Glutamatergic neuron (in vitro differentiated cells): ENCODE measurements at regions not wholly inside any gene's neighbourhood (a gene's known extent, or its start where the extent isn't known, plus 50 kb on each side); places are given as distances from the start of the nearest gene placed in this dataset.

ENCODE experiments used
- DNase-seq: peaks from one replicate; pipeline ENCODE4 v3.0.0; 2022
- H3K27ac Mint-ChIP-seq: one replicate; pipeline ENCODE4 v1.8.0; 2020; ENCODE audit warnings: mild to moderate bottlenecking, mixed read lengths, inconsistent platforms; ENCODE audit not compliant: unreplicated experiment
- H3K27me3 Mint-ChIP-seq: one replicate; pipeline ENCODE4 v1.8.0; 2020; ENCODE audit warnings: mild to moderate bottlenecking, moderate library complexity, mixed read lengths, inconsistent platforms; ENCODE audit not compliant: unreplicated experiment
- H3K36me3 Mint-ChIP-seq: one replicate; pipeline ENCODE4 v1.8.0; 2020; ENCODE audit warnings: mild to moderate bottlenecking, mixed read lengths, inconsistent platforms; ENCODE audit not compliant: unreplicated experiment
- H3K4me1 Mint-ChIP-seq: one replicate; pipeline ENCODE4 v1.8.0; 2020; ENCODE audit warnings: mild to moderate bottlenecking, low read depth, mixed read lengths, inconsistent platforms; ENCODE audit not compliant: unreplicated experiment
- H3K4me3 Mint-ChIP-seq: one replicate; pipeline ENCODE4 v1.8.0; 2020; ENCODE audit warnings: mild to moderate bottlenecking, mixed read lengths, inconsistent platforms; ENCODE audit not compliant: unreplicated experiment
- H3K9me3 Mint-ChIP-seq: one replicate; pipeline ENCODE4 v1.8.0; 2020; ENCODE audit warnings: mild to moderate bottlenecking, moderate library complexity, mixed read lengths, inconsistent platforms; ENCODE audit not compliant: unreplicated experiment
- TF ChIP-seq, protein P1 (sequence below): fragments of 200-600 bp; sonication (generic); IDR thresholded peaks from one replicate; pipeline ENCODE4 v1.5.0; 2021; ENCODE audit not compliant: partially characterized antibody, unreplicated experiment

DNA sequence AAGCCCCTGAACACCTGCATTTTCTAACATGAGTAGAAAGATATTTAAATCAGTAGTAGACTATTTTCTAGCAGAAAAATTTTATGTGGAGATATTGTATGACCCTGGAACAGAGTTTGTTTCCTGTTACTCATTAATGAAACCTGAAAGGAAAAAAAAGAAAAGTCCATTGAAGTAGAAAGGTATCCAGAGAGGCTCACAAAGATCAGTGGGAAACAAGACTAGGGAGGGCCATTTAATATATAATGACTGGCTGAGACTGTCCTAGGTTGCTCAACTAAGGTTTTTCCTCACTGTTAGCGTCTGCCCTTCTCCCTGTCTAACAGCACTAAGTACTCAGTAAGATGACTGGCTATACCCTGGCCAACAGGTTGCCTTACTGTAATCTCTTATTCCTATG lies 788.6 kb downstream of the GLUD2 start:
- Mint-ChIP-seq H3K36me3 (no peaks in the 10 kb centered on the region), H3K4me3 (no peak overlapping the region), H3K27ac (no peak overlapping the region), H3K4me1 (no peaks in the 10 kb centered on the region), H3K9me3 (no peaks in the 10 kb centered on the region), H3K27me3 (no peaks in the 10 kb centered on the region)
- DNase-seq, result no peak
- TF ChIP-seq, protein P1, sequence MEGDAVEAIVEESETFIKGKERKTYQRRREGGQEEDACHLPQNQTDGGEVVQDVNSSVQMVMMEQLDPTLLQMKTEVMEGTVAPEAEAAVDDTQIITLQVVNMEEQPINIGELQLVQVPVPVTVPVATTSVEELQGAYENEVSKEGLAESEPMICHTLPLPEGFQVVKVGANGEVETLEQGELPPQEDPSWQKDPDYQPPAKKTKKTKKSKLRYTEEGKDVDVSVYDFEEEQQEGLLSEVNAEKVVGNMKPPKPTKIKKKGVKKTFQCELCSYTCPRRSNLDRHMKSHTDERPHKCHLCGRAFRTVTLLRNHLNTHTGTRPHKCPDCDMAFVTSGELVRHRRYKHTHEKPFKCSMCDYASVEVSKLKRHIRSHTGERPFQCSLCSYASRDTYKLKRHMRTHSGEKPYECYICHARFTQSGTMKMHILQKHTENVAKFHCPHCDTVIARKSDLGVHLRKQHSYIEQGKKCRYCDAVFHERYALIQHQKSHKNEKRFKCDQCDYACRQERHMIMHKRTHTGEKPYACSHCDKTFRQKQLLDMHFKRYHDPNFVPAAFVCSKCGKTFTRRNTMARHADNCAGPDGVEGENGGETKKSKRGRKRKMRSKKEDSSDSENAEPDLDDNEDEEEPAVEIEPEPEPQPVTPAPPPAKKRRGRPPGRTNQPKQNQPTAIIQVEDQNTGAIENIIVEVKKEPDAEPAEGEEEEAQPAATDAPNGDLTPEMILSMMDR, result no peak

DNA sequence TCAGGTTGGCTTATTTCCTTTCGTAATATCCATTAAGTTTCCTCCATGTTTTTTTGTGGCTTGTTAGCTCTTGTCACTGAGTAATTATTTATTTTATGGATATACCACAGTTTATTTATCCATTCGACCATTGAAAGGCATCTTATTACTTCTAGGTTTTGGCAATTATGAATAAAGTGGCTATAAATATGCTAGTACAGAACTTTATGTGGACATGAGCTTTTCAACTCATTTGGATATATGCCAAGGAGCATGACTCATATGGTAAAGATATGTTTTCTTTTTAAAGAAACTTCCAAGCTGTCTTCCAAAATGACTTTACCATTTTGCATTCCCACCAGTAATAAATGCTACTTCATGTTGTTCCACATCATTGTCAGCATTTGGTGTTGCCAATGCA lies 803.6 kb downstream of the GLUD2 start:
- Mint-ChIP-seq H3K4me3 (no peak overlapping the region), H3K9me3 (no peaks in the 10 kb centered on the region), H3K27me3 (peaks cover 2% of the 10 kb centered on the region), H3K4me1 (no peaks in the 10 kb centered on the region), H3K27ac (no peak overlapping the region), H3K36me3 (no peaks in the 10 kb centered on the region)
- no peak for DNase-seq
- TF ChIP-seq, protein P1, result no peak

DNA sequence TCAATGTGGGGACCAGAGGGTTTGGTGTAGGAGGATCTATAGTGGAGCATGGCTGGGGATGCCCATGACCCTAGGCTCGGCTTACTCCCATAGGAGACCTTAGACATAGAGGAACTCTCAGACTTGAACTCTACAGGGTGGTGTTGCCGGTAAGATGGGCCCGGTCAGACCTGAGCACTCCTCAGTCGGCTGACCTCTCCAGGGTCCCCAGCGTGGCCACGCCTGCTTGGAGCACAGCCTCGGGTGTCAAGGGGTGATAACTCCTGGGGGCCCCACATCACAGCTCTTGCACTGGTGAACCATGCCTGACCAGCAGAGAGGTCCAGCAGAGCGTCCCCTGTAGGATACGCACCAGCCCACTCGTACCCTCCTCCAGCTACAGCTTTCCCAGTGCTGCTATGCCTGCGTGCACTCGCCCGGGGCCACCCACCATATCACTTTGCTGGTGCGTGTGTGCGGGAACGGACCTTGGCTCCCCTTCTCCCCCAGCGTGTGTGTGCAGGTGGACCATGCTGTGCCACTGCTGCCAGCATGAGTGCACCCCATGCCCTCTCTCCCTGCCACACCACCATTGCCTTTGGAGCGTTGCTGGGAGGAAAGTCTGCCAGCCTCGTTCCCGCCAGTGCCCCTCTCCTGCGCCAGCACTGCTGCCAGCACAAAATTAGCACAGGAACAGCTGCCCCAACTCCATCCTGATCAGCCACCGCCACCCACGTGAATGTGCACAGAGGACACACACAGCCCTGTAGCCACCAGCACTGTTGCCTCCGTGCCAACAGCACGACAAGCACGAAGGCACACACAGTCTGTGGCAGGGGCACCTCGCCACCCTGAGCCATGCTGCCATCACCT lies 806.6 kb downstream of the GLUD2 start:
- Mint-ChIP-seq H3K27me3 (peaks cover 2% of the 10 kb centered on the region), H3K36me3 (no peaks in the 10 kb centered on the region), H3K27ac (no peak overlapping the region), H3K9me3 (no peaks in the 10 kb centered on the region), H3K4me3 (no peak overlapping the region), H3K4me1 (no peaks in the 10 kb centered on the region)
- TF ChIP-seq, protein P1, result no peak
- no peak for DNase-seq

DNA sequence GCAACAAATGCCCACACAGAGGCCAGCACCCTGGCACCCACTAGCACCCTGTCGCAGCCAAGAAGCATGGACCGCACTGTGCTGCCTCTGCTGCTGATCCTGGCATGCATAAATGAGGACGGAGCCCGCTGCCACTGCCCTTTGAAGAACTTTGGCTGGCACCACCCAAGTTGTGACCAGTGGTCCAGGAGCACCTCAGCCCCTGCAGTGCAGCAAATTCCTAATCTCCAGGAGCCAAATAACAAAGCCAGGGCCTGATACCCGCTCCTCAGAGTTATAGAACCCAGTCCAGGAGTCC lies 807.2 kb downstream of the GLUD2 start:
- no peak overlapping the region for H3K4me3 Mint-ChIP-seq
- no peaks in the 10 kb centered on the region for H3K4me1 Mint-ChIP-seq
- TF ChIP-seq, protein P1, result no peak
- DNase-seq, result no peak
- H3K27ac Mint-ChIP-seq, result no peak overlapping the region
- H3K9me3 Mint-ChIP-seq, result no peaks in the 10 kb centered on the region
- no peaks in the 10 kb centered on the region for H3K36me3 Mint-ChIP-seq
- peaks cover 2% of the 10 kb centered on the region for H3K27me3 Mint-ChIP-seq

DNA sequence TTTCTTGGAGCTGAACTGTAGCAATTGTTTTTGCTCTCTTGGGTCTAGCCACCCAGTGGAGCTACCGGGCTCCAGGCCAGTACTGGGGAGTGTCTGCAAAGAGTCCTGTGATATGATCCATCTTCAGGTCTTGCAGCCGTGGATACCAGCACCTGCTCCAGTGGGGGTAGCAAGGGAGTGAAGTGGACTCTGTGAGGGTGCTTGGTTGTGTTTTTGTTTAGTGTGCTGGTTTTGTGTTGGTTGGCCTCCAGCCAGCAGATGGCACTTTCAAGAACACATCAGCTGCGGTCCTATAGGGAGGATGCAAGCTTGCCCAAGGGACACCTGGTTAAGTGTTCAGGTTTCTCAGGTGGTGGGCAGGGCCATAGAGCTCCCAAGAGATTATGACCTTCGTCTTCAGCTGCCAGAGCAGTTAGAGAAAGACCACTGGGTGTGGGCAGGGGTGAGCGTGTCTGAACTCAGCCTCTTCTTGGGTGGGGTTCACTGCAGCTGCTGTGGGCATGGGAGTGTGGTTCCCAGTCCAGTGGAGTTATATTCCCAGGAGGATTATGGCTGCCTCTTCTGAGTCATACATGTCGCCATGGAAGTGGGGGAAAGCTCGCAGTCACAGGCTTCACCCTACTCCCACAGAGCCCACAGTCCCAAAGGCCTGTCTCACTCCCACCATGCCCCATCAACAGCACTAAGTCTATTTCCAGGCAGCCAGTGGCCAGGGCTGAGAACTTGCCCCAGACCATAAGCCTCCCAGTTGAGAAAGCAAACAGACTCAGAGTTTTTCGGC lies 811.6 kb downstream of the GLUD2 start:
- no peak overlapping the region for H3K4me3 Mint-ChIP-seq
- TF ChIP-seq, protein P1, result no peak
- no peak for DNase-seq
- no peaks in the 10 kb centered on the region for H3K9me3 Mint-ChIP-seq
- H3K27ac Mint-ChIP-seq, result no peak overlapping the region
- H3K27me3 Mint-ChIP-seq, result no peaks in the 10 kb centered on the region
- no peaks in the 10 kb centered on the region for H3K4me1 Mint-ChIP-seq
- H3K36me3 Mint-ChIP-seq, result no peaks in the 10 kb centered on the region
